SK-N-SH treated with all-trans-retinoic acid at 6 μM for 48 hours (cell line): ENCODE measurements at regions not wholly inside any gene's neighbourhood (a gene's known extent, or its start where the extent isn't known, plus 50 kb on each side); places are given as distances from the start of the nearest gene placed in this dataset.

Experiments used
- CREB5 ChIP-seq: fragments of 250-450 bp; sonication (Bioruptor Pico); IDR thresholded peaks from 2 replicates; pipeline ENCODE4 v1.5.1; 2020; ENCODE audit warnings: low read depth, mild to moderate bottlenecking, moderate library complexity
- SNAI2 ChIP-seq: fragments of 250-450 bp; sonication (Bioruptor Pico); IDR thresholded peaks from 2 replicates; pipeline ENCODE4 v1.5.0; 2020; ENCODE audit warnings: mild to moderate bottlenecking, moderate library complexity
- TOX ChIP-seq: fragments of 250-450 bp; sonication (Bioruptor Pico); IDR thresholded peaks from 2 replicates; pipeline ENCODE4 v1.8.0; 2021; ENCODE audit warnings: mild to moderate bottlenecking, moderate library complexity, borderline replicate concordance
- ZNF565 ChIP-seq: fragments of 450-650 bp; formaldehyde crosslinking; conservative IDR thresholded peaks from 2 replicates; pipeline ENCODE4 v1.5.0; 2020; ENCODE audit warnings: low read depth, mild to moderate bottlenecking, moderate library complexity

GRCh38 chr12:128021561-128021960, 245.4 kb upstream of the TMEM132C start:
- TF ChIP-seq ZNF565 (CRISPR knock-in tag), result no peak
- no peak for TF ChIP-seq TOX (CRISPR knock-in tag)
- TF ChIP-seq SNAI2 (CRISPR knock-in tag), result no peak
- no peak for TF ChIP-seq CREB5 (CRISPR knock-in tag)
